ENCODE measurements at regions not wholly inside any gene's neighbourhood (a gene's known extent, or its start where the extent isn't known, plus 50 kb on each side); places are given as distances from the start of the nearest gene placed in this dataset.

DNA sequence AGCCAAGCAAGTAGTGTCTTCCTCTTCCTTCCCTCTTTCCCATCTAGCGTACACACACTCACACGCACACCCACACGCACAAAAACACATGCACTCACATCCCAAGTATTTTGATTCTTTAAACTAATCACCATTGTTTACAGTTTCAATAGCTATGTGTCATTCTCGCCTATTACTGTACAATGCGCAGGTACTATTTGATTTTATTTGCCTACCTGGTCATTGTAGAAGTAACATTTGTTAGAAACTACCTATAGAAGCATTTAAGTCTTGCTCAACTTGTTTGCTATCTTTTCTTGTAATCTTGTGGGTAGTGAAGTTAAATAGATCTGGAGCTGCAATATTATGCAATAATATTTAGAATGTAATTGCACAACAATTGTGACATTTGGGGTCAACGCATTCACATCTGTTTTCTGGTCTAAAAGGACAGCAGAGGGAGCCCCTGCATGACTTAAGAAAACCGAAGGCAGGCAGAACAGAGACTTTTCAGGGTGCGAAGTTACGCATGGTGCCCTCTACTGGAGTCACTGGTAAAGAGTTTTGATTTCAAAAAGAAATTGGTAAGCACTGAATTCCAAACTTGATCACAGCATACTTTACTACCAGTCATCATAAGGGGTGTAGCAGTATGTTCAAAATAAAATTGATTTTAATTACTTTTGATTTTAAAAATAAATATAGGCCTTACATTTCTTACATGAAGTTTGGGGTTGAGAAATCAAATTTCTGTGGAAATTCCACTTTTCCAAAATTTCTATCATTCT lies 503.3 kb upstream of the FAM241A start:
- no peaks in the 10 kb centered on the region for H3K27me3 ChIP-seq (replicated peaks in 1 of 4; ENCODE audit: control extremely low read depth in 1 of 4, control insufficient read depth in 3 of 4, insufficient read depth in 4 of 4, low read length in 3 of 4)
- no peak for ATAC-seq (ENCODE audit: low read depth)
- WGBS (ENCODE audit: insufficient coverage) = 53% methylated on average over 4 of the region's 9 CpGs

More for the DNA sequence above, 503.3 kb upstream of the FAM241A start:
- no peaks in the 10 kb centered on the region for H4K20me1 ChIP-seq (ENCODE audit: control insufficient read depth, insufficient read depth, low read length, poor library complexity, severe bottlenecking)
- no peak overlapping the region for H2AFZ ChIP-seq (ENCODE audit: insufficient read depth, low read depth, low read length, poor library complexity, severe bottlenecking)
- H3K27ac ChIP-seq (ENCODE audit: low read length in 2 of 2) = no peak overlapping the region
- DNase-seq = peak; percentile 50
- peak; percentile 54 for TF ChIP-seq CTCF (IDR thresholded peaks at IDR 0.05)
- TF ChIP-seq EZH2 (IDR thresholded peaks at IDR 0.05; ENCODE audit: borderline replicate concordance, insufficient read depth, low read depth, low read length, poor library complexity, severe bottlenecking) = no peak
- H3K4me3 Mint-ChIP-seq = no peak overlapping the region
- H3K4me3 ChIP-seq (ENCODE audit: control extremely low read depth in 1 of 5, extremely low read depth in 1 of 5, insufficient read depth in 1 of 5, low read depth in 2 of 5, low read length in 4 of 5) = no peak overlapping the region
- H3K9me3 ChIP-seq (ENCODE audit: control extremely low read depth in 1 of 3, control insufficient read depth in 2 of 3, insufficient read depth in 1 of 3, low read length in 2 of 3) = no peaks in the 10 kb centered on the region
- intact Hi-C loops (cut with micrococcal nuclease) = loop anchor here (5.0 kb wide), 1 partner anchor 390 kb away; no protein-coding TSS in a partner anchor
- H3K36me3 ChIP-seq (replicated peaks in 1 of 2; ENCODE audit: control extremely low read depth in 1 of 2, control insufficient read depth in 1 of 2, extremely low read depth in 1 of 2, insufficient read depth in 2 of 2, low read length in 1 of 2) = no peaks in the 10 kb centered on the region
- H3K4me2 ChIP-seq (replicated peaks; ENCODE audit: low read depth, low read length, poor library complexity, severe bottlenecking) = no peak overlapping the region
- H3K9me3 Mint-ChIP-seq (ENCODE audit: insufficient read depth) = no peaks in the 10 kb centered on the region
- H3K27me3 Mint-ChIP-seq = peaks cover 12% of the 10 kb centered on the region
- H3K4me1 ChIP-seq (ENCODE audit: control insufficient read depth in 2 of 2, insufficient read depth in 2 of 2, low read length in 2 of 2) = no peaks in the 10 kb centered on the region
- H3K27ac Mint-ChIP-seq = no peak overlapping the region
- ChIA-PET CTCF (interaction anchor here (1.5 to 1.7 kb wide), 2 partner anchors 295 to 389 kb away, joined by 6 to 8 read pairs; no protein-coding TSS in a partner anchor), POLR2A (no interaction called here)
- H3K4me1 Mint-ChIP-seq = no peaks in the 10 kb centered on the region
- no peaks in the 10 kb centered on the region for H3K79me2 ChIP-seq (ENCODE audit: control insufficient read depth, insufficient read depth, low read length)
- no peak overlapping the region for H3K9ac ChIP-seq (ENCODE audit: low read length)

All from B cell (primary cell).